ENCODE measurements at regions not wholly inside any gene's neighbourhood (a gene's known extent, or its start where the extent isn't known, plus 50 kb on each side); places are given as distances from the start of the nearest gene placed in this dataset.

DNA sequence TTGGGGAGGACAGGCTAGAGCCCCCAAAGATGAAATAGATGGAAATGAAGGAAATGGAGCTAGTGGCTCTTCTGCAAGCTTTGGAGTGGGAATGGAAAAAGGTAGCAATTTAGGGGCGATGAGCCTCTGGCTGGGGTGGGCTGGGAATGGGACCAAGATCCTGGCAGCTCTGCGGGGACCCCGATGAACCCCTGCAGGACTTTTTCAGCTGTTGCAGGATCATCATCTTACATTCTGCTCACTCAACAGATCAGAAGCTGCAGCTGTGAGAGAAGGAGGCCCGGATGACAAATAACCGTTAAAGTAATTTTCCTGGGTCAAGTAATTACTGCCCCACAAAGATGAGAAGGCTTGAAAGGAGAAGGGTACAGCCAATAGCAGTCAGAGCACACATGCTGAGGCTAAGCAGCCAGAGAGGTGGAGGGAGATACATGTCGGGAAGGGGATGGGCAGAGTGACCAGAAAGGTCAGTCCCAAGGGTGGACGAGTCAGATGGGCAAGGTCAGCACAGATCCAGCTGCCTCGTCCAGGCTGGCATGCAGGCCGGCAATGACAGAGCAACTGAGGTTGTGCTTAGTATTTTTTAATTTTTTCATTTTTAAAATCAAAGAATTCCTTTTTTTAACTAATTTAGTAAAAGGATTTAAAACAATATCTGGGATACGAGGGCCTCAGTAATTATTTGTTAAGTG lies 245.0 kb upstream of the RAB6C start:
- Histone ChIP-seq H3K4me1 (ENCODE audit: control extremely low read depth in 1 of 4, control insufficient read depth in 4 of 4, insufficient read depth in 4 of 4, low read length in 3 of 4) (no peaks in the 10 kb centered on the region), H3K27ac (ENCODE audit: insufficient read depth in 1 of 2, low read depth in 1 of 2, low read length in 2 of 2, poor library complexity in 1 of 2, severe bottlenecking in 2 of 2) (no peak overlapping the region), H3K27me3 (replicated peaks in 2 of 5; ENCODE audit: control insufficient read depth in 4 of 5, insufficient read depth in 5 of 5, low read length in 4 of 5) (no peaks in the 10 kb centered on the region), H3K9me3 (ENCODE audit: control extremely low read depth in 1 of 5, control insufficient read depth in 4 of 5, insufficient read depth in 2 of 5, low read depth in 1 of 5, low read length in 4 of 5) (peaks cover 0 to 3% (median 0%) of the 10 kb centered on the region in 5 experiments), H3K4me3 (ENCODE audit: control insufficient read depth in 1 of 7, extremely low read depth in 1 of 7, insufficient read depth in 4 of 7, low read depth in 2 of 7, low read length in 6 of 7) (no peak overlapping the region), H3K36me3 (ENCODE audit: control insufficient read depth in 4 of 4, insufficient read depth in 4 of 4, low read length in 3 of 4) (no peaks in the 10 kb centered on the region)
- no peak for DNase-seq
- POLR2A ChIA-PET = no interaction called here
- CTCF ChIA-PET = no interaction called here
- 100% methylated on average over 4 of the region's 10 CpGs for WGBS (ENCODE audit: insufficient coverage)

DNA sequence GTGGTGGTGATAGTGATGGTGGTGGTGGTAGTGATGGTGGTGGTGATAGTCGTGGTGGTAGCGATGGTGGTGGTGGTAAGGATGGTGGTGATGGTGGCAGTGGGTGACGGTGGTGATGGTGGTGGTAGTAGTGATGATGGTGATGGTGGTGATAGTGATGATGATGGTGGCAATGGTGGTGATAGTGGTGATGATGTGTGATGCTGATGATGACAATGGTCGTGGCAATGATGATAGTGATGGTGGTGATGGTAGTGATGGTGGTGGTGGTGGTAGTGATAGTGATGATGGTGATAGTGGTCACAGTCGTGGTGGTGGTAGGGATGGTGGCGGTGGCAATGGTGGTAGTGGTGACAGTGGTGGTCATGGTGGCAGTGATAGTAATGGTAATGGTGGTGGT lies 243.9 kb upstream of the RAB6C start:
- no peak for DNase-seq
- H3K4me3 ChIP-seq (ENCODE audit: control insufficient read depth in 1 of 7, extremely low read depth in 1 of 7, insufficient read depth in 4 of 7, low read depth in 2 of 7, low read length in 6 of 7) = no peak overlapping the region
- POLR2A ChIA-PET = no interaction called here
- H3K27ac ChIP-seq (ENCODE audit: insufficient read depth in 1 of 2, low read depth in 1 of 2, low read length in 2 of 2, poor library complexity in 1 of 2, severe bottlenecking in 2 of 2) = no peak overlapping the region
- CTCF ChIA-PET = no interaction called here
- H3K4me1 ChIP-seq (ENCODE audit: control extremely low read depth in 1 of 4, control insufficient read depth in 4 of 4, insufficient read depth in 4 of 4, low read length in 3 of 4) = no peaks in the 10 kb centered on the region
- H3K36me3 ChIP-seq (ENCODE audit: control insufficient read depth in 4 of 4, insufficient read depth in 4 of 4, low read length in 3 of 4) = no peaks in the 10 kb centered on the region
- H3K9me3 ChIP-seq (ENCODE audit: control extremely low read depth in 1 of 5, control insufficient read depth in 4 of 5, insufficient read depth in 2 of 5, low read depth in 1 of 5, low read length in 4 of 5) = peaks cover 0 to 3% (median 0%) of the 10 kb centered on the region in 5 experiments
- 98% methylated on average over 5 of the region's 6 CpGs for WGBS (ENCODE audit: insufficient coverage)
- no peaks in the 10 kb centered on the region for H3K27me3 ChIP-seq (replicated peaks in 2 of 5; ENCODE audit: control insufficient read depth in 4 of 5, insufficient read depth in 5 of 5, low read length in 4 of 5)

DNA sequence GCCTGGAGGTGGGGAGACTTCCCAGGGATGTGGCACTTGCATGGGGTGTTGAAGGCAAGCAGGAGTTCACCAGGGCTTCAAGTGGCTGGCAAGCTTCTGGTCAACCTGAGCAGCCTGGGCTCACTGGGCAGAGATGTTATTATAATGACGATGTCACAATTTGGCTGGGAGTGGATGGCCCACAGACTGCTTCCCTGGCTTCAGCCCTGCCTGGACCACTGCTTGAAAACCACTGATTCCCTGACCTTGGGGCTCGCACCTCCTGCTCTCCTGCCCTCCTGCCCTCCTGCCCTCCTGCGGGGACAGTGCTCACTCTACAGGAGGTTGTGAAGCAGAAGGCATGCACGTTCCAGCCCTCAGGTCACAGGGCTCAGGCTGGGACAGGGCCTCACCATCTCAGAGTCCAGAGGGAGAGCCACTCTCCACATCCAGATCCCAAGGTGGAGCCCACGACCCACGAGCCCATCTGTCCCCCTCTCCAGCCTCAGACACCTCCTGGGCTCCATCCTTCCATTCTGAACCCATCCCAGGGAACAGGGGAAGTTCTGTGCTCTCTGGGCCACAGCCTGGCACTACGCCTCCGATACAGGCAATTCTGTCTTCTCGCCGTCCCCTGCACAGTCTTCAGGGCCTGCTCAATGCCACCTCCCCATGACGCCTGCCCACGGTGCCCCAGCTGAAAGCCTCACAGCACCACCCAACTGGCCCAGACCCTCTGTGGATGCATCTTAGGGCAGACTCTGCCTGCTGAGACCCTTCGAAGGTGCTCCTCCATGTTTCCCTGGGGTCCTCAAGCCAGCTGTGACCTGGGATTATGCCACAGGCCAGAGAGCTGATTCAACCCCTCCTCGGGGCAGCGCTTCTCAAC lies 241.6 kb upstream of the RAB6C start:
- Histone ChIP-seq H3K4me3 (ENCODE audit: control insufficient read depth in 1 of 7, extremely low read depth in 1 of 7, insufficient read depth in 4 of 7, low read depth in 2 of 7, low read length in 6 of 7) (no peak overlapping the region), H3K27ac (ENCODE audit: insufficient read depth in 1 of 2, low read depth in 1 of 2, low read length in 2 of 2, poor library complexity in 1 of 2, severe bottlenecking in 2 of 2) (no peak overlapping the region), H3K36me3 (ENCODE audit: control insufficient read depth in 4 of 4, insufficient read depth in 4 of 4, low read length in 3 of 4) (no peaks in the 10 kb centered on the region), H3K4me1 (ENCODE audit: control extremely low read depth in 1 of 4, control insufficient read depth in 4 of 4, insufficient read depth in 4 of 4, low read length in 3 of 4) (no peaks in the 10 kb centered on the region), H3K27me3 (replicated peaks in 2 of 5; ENCODE audit: control insufficient read depth in 4 of 5, insufficient read depth in 5 of 5, low read length in 4 of 5) (no peaks in the 10 kb centered on the region), H3K9me3 (ENCODE audit: control extremely low read depth in 1 of 5, control insufficient read depth in 4 of 5, insufficient read depth in 2 of 5, low read depth in 1 of 5, low read length in 4 of 5) (peaks cover 0 to 3% (median 0%) of the 10 kb centered on the region in 5 experiments)
- CTCF ChIA-PET = no interaction called here
- no peak for DNase-seq
- POLR2A ChIA-PET = no interaction called here
- WGBS (ENCODE audit: insufficient coverage) = 95% methylated on average over 13 of the region's 15 CpGs

DNA sequence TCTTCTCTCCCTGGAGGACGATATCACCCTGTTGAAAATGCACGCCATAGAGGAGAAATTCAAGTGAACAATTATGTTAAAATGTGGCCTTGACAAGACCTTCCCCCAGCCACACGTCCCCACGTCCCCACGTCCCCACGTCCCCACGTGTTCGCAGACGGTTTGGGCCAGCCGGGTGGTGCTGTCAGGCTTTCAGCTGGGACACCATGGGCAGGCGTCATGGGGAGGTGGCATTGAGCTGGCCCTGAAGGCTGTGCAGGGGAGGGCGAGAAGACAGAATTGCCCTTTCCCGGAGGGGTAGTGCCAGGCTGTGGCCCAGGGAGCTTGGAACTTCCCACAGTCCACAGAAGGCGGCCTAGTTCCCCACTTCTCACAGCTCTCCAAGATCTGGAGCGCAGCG lies 240.7 kb upstream of the RAB6C start:
- POLR2A ChIA-PET = no interaction called here

DNA sequence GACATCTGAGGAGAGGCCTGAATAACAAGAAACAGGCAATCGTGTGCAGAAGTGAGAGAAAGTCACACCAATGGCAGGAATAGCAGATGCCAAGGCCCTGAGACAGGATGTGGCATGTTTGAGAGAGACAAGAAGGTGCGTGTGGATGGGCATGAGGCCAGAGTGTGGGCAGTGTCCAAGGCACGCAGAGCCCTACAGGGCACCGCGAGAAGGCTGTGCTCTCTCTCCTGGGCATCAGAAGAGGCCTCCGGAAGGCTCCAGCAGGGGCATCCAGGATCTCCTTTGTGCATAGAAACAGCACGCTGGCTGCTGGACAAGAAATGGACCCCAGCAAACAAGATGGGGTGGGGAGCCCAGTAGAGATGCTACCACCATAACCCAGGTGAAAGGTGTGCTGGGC lies 239.0 kb upstream of the RAB6C start:
- ChIA-PET POLR2A (no interaction called here), CTCF (no interaction called here)
- 84% methylated on average over 7 of the region's 7 CpGs for WGBS (ENCODE audit: insufficient coverage)
- H3K27ac ChIP-seq (ENCODE audit: insufficient read depth in 1 of 2, low read depth in 1 of 2, low read length in 2 of 2, poor library complexity in 1 of 2, severe bottlenecking in 2 of 2) = no peak overlapping the region
- no peaks in the 10 kb centered on the region for H3K4me1 ChIP-seq (ENCODE audit: control extremely low read depth in 1 of 4, control insufficient read depth in 4 of 4, insufficient read depth in 4 of 4, low read length in 3 of 4)
- no peak for DNase-seq
- H3K4me3 ChIP-seq (ENCODE audit: control insufficient read depth in 1 of 7, extremely low read depth in 1 of 7, insufficient read depth in 4 of 7, low read depth in 2 of 7, low read length in 6 of 7) = no peak overlapping the region
- no peaks in the 10 kb centered on the region for H3K36me3 ChIP-seq (ENCODE audit: control insufficient read depth in 4 of 4, insufficient read depth in 4 of 4, low read length in 3 of 4)
- no peaks in the 10 kb centered on the region for H3K27me3 ChIP-seq (replicated peaks in 2 of 5; ENCODE audit: control insufficient read depth in 4 of 5, insufficient read depth in 5 of 5, low read length in 4 of 5)
- peaks cover 0 to 3% (median 0%) of the 10 kb centered on the region in 5 experiments for H3K9me3 ChIP-seq (ENCODE audit: control extremely low read depth in 1 of 5, control insufficient read depth in 4 of 5, insufficient read depth in 2 of 5, low read depth in 1 of 5, low read length in 4 of 5)

More for the DNA sequence above, 240.7 kb upstream of the RAB6C start:
- no peak for DNase-seq
- CTCF ChIA-PET = no interaction called here
- H3K9me3 ChIP-seq (ENCODE audit: control extremely low read depth in 1 of 5, control insufficient read depth in 4 of 5, insufficient read depth in 2 of 5, low read depth in 1 of 5, low read length in 4 of 5) = peaks cover 0 to 3% (median 0%) of the 10 kb centered on the region in 5 experiments
- H3K27ac ChIP-seq (ENCODE audit: insufficient read depth in 1 of 2, low read depth in 1 of 2, low read length in 2 of 2, poor library complexity in 1 of 2, severe bottlenecking in 2 of 2) = no peak overlapping the region
- 96% methylated on average over 12 of the region's 16 CpGs for WGBS (ENCODE audit: insufficient coverage)
- H3K27me3 ChIP-seq (replicated peaks in 2 of 5; ENCODE audit: control insufficient read depth in 4 of 5, insufficient read depth in 5 of 5, low read length in 4 of 5) = no peaks in the 10 kb centered on the region
- H3K36me3 ChIP-seq (ENCODE audit: control insufficient read depth in 4 of 4, insufficient read depth in 4 of 4, low read length in 3 of 4) = no peaks in the 10 kb centered on the region
- H3K4me3 ChIP-seq (ENCODE audit: control insufficient read depth in 1 of 7, extremely low read depth in 1 of 7, insufficient read depth in 4 of 7, low read depth in 2 of 7, low read length in 6 of 7) = no peak overlapping the region
- no peaks in the 10 kb centered on the region for H3K4me1 ChIP-seq (ENCODE audit: control extremely low read depth in 1 of 4, control insufficient read depth in 4 of 4, insufficient read depth in 4 of 4, low read length in 3 of 4)

DNA sequence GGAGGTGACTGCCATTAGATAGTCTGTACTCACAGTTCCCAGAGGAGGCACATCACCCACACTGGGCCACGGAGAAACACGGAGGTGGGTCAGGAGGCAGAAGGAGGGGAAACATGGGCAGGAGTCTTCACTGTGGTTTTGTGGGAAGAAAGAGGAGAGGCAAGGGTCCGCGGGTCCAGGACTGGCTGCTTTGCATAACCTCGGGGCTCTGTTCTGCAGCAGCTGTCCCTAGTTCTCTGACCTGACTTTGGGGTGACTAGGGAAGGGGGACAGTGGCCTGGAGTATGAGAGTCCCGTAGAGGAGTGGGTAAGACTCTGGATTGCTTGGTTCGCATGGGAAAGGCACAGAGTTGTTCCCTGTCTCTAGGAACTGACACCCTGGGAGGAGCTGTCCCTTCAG lies 238.3 kb upstream of the RAB6C start:
- no peak for DNase-seq
- H3K27me3 ChIP-seq (replicated peaks in 2 of 5; ENCODE audit: control insufficient read depth in 4 of 5, insufficient read depth in 5 of 5, low read length in 4 of 5) = no peaks in the 10 kb centered on the region
- ChIA-PET POLR2A (no interaction called here), CTCF (no interaction called here)
- H3K36me3 ChIP-seq (ENCODE audit: control insufficient read depth in 4 of 4, insufficient read depth in 4 of 4, low read length in 3 of 4) = no peaks in the 10 kb centered on the region
- H3K4me3 ChIP-seq (ENCODE audit: control insufficient read depth in 1 of 7, extremely low read depth in 1 of 7, insufficient read depth in 4 of 7, low read depth in 2 of 7, low read length in 6 of 7) = no peak overlapping the region
- 92% methylated on average over 7 of the region's 7 CpGs for WGBS (ENCODE audit: insufficient coverage)
- H3K9me3 ChIP-seq (ENCODE audit: control extremely low read depth in 1 of 5, control insufficient read depth in 4 of 5, insufficient read depth in 2 of 5, low read depth in 1 of 5, low read length in 4 of 5) = peaks cover 0 to 3% (median 0%) of the 10 kb centered on the region in 5 experiments
- no peaks in the 10 kb centered on the region for H3K4me1 ChIP-seq (ENCODE audit: control extremely low read depth in 1 of 4, control insufficient read depth in 4 of 4, insufficient read depth in 4 of 4, low read length in 3 of 4)
- no peak overlapping the region for H3K27ac ChIP-seq (ENCODE audit: insufficient read depth in 1 of 2, low read depth in 1 of 2, low read length in 2 of 2, poor library complexity in 1 of 2, severe bottlenecking in 2 of 2)

DNA sequence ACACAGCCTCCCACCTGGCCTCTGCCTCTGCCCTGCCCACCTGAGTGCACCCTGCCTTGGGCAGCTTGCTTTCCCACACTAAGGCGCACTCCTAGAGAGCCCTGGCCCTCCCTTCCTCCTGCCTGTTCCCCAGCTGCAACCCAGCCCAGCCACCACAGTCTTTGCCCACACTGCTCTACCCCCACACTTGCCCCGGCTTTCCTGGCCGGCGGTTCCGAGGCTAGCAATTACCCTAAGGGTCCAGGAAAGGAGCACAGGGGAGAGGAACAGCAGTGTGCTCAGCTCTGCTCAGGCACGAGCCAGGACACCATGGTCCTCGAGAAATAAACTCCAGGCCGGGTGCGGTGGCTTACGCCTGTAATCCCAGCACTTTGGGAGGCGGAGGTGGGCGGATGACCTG lies 237.8 kb upstream of the RAB6C start:
- no peaks in the 10 kb centered on the region for H3K27me3 ChIP-seq (replicated peaks in 2 of 5; ENCODE audit: control insufficient read depth in 4 of 5, insufficient read depth in 5 of 5, low read length in 4 of 5)
- H3K4me1 ChIP-seq (ENCODE audit: control extremely low read depth in 1 of 4, control insufficient read depth in 4 of 4, insufficient read depth in 4 of 4, low read length in 3 of 4) = no peaks in the 10 kb centered on the region
- H3K9me3 ChIP-seq (ENCODE audit: control extremely low read depth in 1 of 5, control insufficient read depth in 4 of 5, insufficient read depth in 2 of 5, low read depth in 1 of 5, low read length in 4 of 5) = no peaks in the 10 kb centered on the region
- DNase-seq = no peak
- POLR2A ChIA-PET = no interaction called here
- H3K36me3 ChIP-seq (ENCODE audit: control insufficient read depth in 4 of 4, insufficient read depth in 4 of 4, low read length in 3 of 4) = no peaks in the 10 kb centered on the region
- CTCF ChIA-PET = no interaction called here
- WGBS (ENCODE audit: insufficient coverage) = 93% methylated on average over 9 of the region's 12 CpGs
- no peak overlapping the region for H3K27ac ChIP-seq (ENCODE audit: insufficient read depth in 1 of 2, low read depth in 1 of 2, low read length in 2 of 2, poor library complexity in 1 of 2, severe bottlenecking in 2 of 2)
- H3K4me3 ChIP-seq (ENCODE audit: control insufficient read depth in 1 of 7, extremely low read depth in 1 of 7, insufficient read depth in 4 of 7, low read depth in 2 of 7, low read length in 6 of 7) = no peak overlapping the region
